Endothelial cell of umbilical vein (primary cell): ENCODE measurements at regions not wholly inside any gene's neighbourhood (a gene's known extent, or its start where the extent isn't known, plus 50 kb on each side); places are given as distances from the start of the nearest gene placed in this dataset.
"Not testable (repeated sequence)": the region's sequence is repeated elsewhere in the genome, so short reads cannot be mapped to it uniquely, and the experiment has no call there.

Experiments
- BruUV-seq: library from RNA; stranded (reverse); fragments of 400-500 nt; replicated peaks from 2 replicates; lab custom pipeline; 2021; lab: Mats Ljungman, UMichigan
- CTCF ChIA-PET: fragments of 300-600, 350-600 bp; sonication (Branson Sonifier 250); formaldehyde crosslinking; loops from one replicate; lab custom pipeline; 2021; ENCODE audit warnings: antibody characterized with exemption, inconsistent platforms; lab: Charles Lee
- POLR2A ChIA-PET: fragments of 300-600, 350-600 bp; sonication (Branson Sonifier 250); formaldehyde crosslinking; loops from one replicate; lab custom pipeline; 2021; ENCODE audit warnings: antibody characterized with exemption, inconsistent platforms; lab: Charles Lee
- DNase-seq: peaks from one replicate; pipeline ENCODE4 v3.0.0-alpha.2; 2011; ENCODE audit warnings: low read depth, low spot score
- FAIRE-seq: peaks from 2 replicates; lab custom pipeline; 2011; peaks lifted over from hg19 to GRCh38; lab: Jason Lieb, UNC
- H2AFZ ChIP-seq: 2 replicates; pipeline ENCODE4 v1.6.0; 2012; ENCODE audit warnings: low read depth, low read length, control low read depth, inconsistent platforms
- H3K27ac ChIP-seq: 2 replicates; pipeline ENCODE4 v1.5.1; 2011; ENCODE audit warnings: low read depth, mild to moderate bottlenecking, control low read depth, low read length, moderate library complexity; ENCODE audit not compliant: insufficient read depth
- H3K27me3 ChIP-seq, 2 experiments: 2 replicates each; pipeline versions ENCODE4 v1.6.0 to v1.6.1; 2011; ENCODE audit warnings: low read length in 2 of 2, mixed read lengths in 1 of 2; ENCODE audit not compliant: control insufficient read depth in 2 of 2, insufficient read depth in 2 of 2
- H3K36me3 ChIP-seq, 2 experiments: 2 replicates in 1 of 2; 3 replicates in 1 of 2; pipeline ENCODE4 v1.5.1; 2011; ENCODE audit warnings: low read length in 2 of 2, mild to moderate bottlenecking in 1 of 2, moderate library complexity in 1 of 2; ENCODE audit not compliant: control insufficient read depth in 2 of 2, insufficient read depth in 2 of 2; ENCODE audit errors: extremely low read depth in 1 of 2
- H3K4me1 ChIP-seq: 3 replicates; pipeline ENCODE4 v1.5.1; 2011; ENCODE audit warnings: mild to moderate bottlenecking, low read length; ENCODE audit not compliant: control insufficient read depth, insufficient read depth; ENCODE audit errors: extremely low read depth
- H3K4me2 ChIP-seq: 2 replicates; pipeline ENCODE4 v1.6.1; 2011; ENCODE audit warnings: low read length, control low read depth, mixed read lengths; ENCODE audit not compliant: insufficient read depth
- H3K4me3 ChIP-seq, 3 experiments: fragments of 200-600 bp in 1 of 3; sonication (generic), shearing (Covaris generic) in 1 of 3; replicated peaks in 1 of 3; 2 replicates each; pipeline ENCODE4 v1.5.1; 2011 to 2016; ENCODE audit warnings: control low read depth in 3 of 3, low read length in 3 of 3, mild to moderate bottlenecking in 2 of 3, inconsistent platforms in 1 of 3, low read depth in 1 of 3, moderate library complexity in 1 of 3; ENCODE audit not compliant: insufficient read depth in 1 of 3
- H3K79me2 ChIP-seq: 2 replicates; pipeline ENCODE4 v1.6.0; 2012; ENCODE audit warnings: low read length, inconsistent platforms; ENCODE audit not compliant: control insufficient read depth, insufficient read depth
- H3K9ac ChIP-seq: replicated peaks from 2 replicates; pipeline ENCODE3; 2011; ENCODE audit warnings: low read length, control low read depth; ENCODE audit not compliant: insufficient read depth; ENCODE audit errors: extremely low read depth
- H3K9me1 ChIP-seq: replicated peaks from 3 replicates; pipeline ENCODE4 v1.6.0; 2011; ENCODE audit warnings: mild to moderate bottlenecking, low read length; ENCODE audit not compliant: control insufficient read depth, insufficient read depth; ENCODE audit errors: extremely low read depth
- H3K9me3 ChIP-seq: replicated peaks from 2 replicates; pipeline ENCODE4 v1.5.1; 2012; ENCODE audit warnings: low read length, inconsistent platforms; ENCODE audit not compliant: control insufficient read depth, insufficient read depth
- H4K20me1 ChIP-seq: replicated peaks from 2 replicates; pipeline ENCODE3; 2011; ENCODE audit warnings: mild to moderate bottlenecking, low read length; ENCODE audit not compliant: control insufficient read depth, insufficient read depth; ENCODE audit errors: extremely low read depth
- CTCF ChIP-seq, 2 donors: IDR thresholded peaks; 1 replicate in 1 of 2; 2 replicates in 1 of 2; pipeline ENCODE4 v1.5.1; 2011; ENCODE audit warnings: low read length in 2 of 2, mild to moderate bottlenecking in 2 of 2, moderate library complexity in 2 of 2, control low read depth in 1 of 2, inconsistent platforms in 1 of 2, low read depth in 1 of 2; ENCODE audit not compliant: insufficient read depth in 1 of 2; ENCODE audit errors: extremely low read depth in 1 of 2
- FOS ChIP-seq: IDR thresholded peaks from 2 replicates; pipeline ENCODE4 v1.6.1; 2011; ENCODE audit warnings: mild to moderate bottlenecking, low read length, moderate library complexity, borderline replicate concordance; ENCODE audit not compliant: insufficient read depth
- GATA2 ChIP-seq: IDR thresholded peaks from 2 replicates; pipeline ENCODE4 v1.7.0; 2011; ENCODE audit warnings: low read depth, mild to moderate bottlenecking, moderate library complexity, mixed read lengths, low read length; ENCODE audit not compliant: insufficient read length, insufficient read depth
- JUN ChIP-seq: IDR thresholded peaks from 2 replicates; pipeline ENCODE4 v1.6.1; 2011; ENCODE audit warnings: borderline replicate concordance, low read depth; ENCODE audit not compliant: insufficient read length, insufficient read depth
- POLR2A ChIP-seq: IDR thresholded peaks from 2 replicates; pipeline ENCODE4 v1.6.1; 2012; ENCODE audit warnings: low read depth, mild to moderate bottlenecking, control low read depth, low read length
- dilution Hi-C: fragments of 300-500 bp; cut with MboI; formaldehyde crosslinking; loops from one replicate; pipeline ENCODE4 v1.15.0; 2019; ENCODE audit warnings: low sequenced_read_pairs; ENCODE audit not compliant: extremely low pct_ligation_motif_present
- intact Hi-C: fragments of 100-400 bp; cut with micrococcal nuclease; formaldehyde crosslinking; loops from one replicate; pipeline ENCODE4 v1.10.0; 2022

DNA sequence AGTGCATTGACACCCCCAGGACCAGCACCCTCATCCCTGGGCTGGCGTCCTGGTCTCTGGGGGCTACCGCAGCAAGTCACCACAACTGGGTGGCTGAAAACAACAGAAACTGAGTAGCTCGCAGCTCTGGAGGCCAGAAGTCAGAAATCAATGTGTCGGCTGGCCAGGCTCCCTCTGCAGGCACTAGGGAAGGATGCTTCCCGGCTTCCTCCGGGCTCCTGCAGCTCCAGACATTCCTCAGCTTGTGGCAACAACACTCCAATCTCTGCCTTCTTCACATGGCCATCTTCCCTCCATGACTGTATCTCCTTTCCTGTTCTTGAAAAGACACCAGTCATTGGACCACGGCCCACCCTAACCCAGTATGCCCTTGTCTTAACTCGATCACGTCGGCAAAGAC, 224.2 kb downstream of the NPHP4 start:
- POLR2A ChIA-PET: no interaction called here
- dilution Hi-C loops: no loop called here

DNA sequence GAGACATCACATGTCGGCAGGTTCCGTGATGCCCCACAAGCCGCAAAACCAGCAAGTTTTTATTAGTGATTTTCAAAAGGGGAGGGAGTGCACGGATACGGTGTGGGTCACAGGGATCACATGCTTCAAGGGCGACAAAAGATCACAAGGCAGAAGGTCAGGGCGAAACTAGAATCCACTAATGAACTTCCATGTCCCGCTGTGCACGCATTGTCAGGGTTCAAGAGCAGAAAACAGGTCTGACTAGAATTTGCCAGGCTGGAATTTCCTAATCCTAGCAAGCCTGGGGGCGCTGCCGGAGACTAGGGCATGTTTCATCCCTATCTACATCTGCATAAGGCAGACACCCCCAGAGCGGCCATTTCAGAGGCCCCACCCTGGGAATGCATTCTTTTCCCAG, 225.2 kb downstream of the NPHP4 start:
- intact Hi-C loops, H3K9me1 ChIP-seq, DNase-seq, FAIRE-seq, dilution Hi-C loops, H3K9ac ChIP-seq, CTCF ChIA-PET, POLR2A ChIA-PET, H3K4me1 ChIP-seq, H2AFZ ChIP-seq, H3K79me2 ChIP-seq, H3K4me3 ChIP-seq, H3K9me3 ChIP-seq, BruUV-seq, H4K20me1 ChIP-seq, H3K27me3 ChIP-seq, H3K36me3 ChIP-seq, H3K4me2 ChIP-seq, H3K27ac ChIP-seq: not testable (repeated sequence)

More for the DNA sequence above, 224.2 kb downstream of the NPHP4 start:
- no peaks in the 10 kb centered on the region for H3K27me3 ChIP-seq
- no peaks in the 10 kb centered on the region for H3K9me3 ChIP-seq
- DNase-seq (no peak), FAIRE-seq (no peak)
- H3K9ac ChIP-seq: no peak overlapping the region
- no peak overlapping the region for H3K4me3 ChIP-seq
- H3K4me1 ChIP-seq: no peaks in the 10 kb centered on the region
- no peaks in the 10 kb centered on the region for H3K79me2 ChIP-seq
- H3K9me1 ChIP-seq: no peaks in the 10 kb centered on the region
- TF ChIP-seq JUN (no peak), GATA2 (no peak), CTCF (IDR thresholded peaks at IDR 0.05; ENCODE audit: extremely low read depth in 1 of 2, insufficient read depth in 1 of 2, low read depth in 1 of 2, low read length in 2 of 2) (no peak), POLR2A (no peak), FOS (no peak)
- CTCF ChIA-PET: no interaction called here
- BruUV-seq: no TSS peak
- no peak overlapping the region for H3K4me2 ChIP-seq
- no peak overlapping the region for H3K27ac ChIP-seq
- intact Hi-C loops: no loop called here
- no peaks in the 10 kb centered on the region for H3K36me3 ChIP-seq
- no peaks in the 10 kb centered on the region for H4K20me1 ChIP-seq
- H2AFZ ChIP-seq: no peak overlapping the region
